ENCODE measurements at regions not wholly inside any gene's neighbourhood (a gene's known extent, or its start where the extent isn't known, plus 50 kb on each side); places are given as distances from the start of the nearest gene placed in this dataset.

DNA sequence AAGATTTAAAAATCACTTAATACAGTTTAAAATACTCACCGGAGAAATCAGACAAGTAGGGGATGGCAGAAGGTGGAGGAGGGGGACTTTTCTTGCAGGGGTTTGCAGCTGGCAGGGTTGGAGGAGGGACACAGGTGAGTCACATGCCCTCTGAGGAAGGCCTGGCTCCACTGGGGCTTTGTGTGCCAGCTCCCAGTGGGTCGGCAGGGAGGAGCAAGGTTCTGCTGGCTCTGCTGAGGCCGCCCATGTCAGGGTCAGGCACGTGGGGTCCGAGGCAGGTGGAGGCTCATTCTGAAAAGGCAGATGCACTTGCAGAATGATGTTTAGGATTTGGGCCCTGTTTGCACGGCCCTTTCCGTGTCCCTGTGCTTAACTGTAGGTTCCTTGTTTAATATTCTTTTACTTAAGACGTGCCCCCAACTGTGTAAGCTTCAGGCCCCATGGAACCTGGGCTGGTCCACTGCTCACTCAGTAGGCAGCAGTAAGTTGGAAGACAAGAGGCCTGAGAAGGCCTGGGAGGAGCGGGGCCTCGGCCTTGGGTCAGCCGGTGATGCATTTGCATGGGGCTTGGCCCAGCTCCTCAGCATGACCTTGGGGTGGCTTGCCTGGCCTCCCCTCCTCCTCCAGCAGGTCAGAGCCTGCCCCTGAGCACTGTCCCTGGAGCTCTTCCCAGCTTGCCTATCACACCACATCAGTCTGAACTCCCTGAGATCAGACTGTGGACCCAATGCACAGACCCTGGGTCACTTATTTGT lies 141.0 kb downstream of the GLI2 start (continued):
- TF ChIP-seq ZNF572 (CRISPR knock-in tag; IDR thresholded peaks at IDR 0.05) = no peak
- TF ChIP-seq, protein P1, sequence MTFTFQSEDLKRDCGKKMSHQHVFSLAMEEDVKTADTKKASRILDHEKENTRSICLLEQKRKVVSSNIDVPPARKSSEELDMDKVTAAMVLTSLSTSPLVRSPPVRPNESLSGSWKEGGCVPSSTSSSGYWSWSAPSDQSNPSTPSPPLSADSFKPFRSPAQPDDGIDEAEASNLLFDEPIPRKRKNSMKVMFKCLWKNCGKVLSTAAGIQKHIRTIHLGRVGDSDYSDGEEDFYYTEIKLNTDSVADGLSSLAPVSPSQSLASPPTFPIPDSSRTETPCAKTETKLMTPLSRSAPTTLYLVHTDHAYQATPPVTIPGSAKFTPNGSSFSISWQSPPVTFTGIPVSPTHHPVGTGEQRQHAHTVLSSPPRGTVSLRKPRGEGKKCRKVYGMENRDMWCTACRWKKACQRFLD (CRISPR knock-in tag; IDR thresholded peaks at IDR 0.05; ENCODE audit: borderline replicate concordance) = no peak
- TF ChIP-seq, protein P2, sequence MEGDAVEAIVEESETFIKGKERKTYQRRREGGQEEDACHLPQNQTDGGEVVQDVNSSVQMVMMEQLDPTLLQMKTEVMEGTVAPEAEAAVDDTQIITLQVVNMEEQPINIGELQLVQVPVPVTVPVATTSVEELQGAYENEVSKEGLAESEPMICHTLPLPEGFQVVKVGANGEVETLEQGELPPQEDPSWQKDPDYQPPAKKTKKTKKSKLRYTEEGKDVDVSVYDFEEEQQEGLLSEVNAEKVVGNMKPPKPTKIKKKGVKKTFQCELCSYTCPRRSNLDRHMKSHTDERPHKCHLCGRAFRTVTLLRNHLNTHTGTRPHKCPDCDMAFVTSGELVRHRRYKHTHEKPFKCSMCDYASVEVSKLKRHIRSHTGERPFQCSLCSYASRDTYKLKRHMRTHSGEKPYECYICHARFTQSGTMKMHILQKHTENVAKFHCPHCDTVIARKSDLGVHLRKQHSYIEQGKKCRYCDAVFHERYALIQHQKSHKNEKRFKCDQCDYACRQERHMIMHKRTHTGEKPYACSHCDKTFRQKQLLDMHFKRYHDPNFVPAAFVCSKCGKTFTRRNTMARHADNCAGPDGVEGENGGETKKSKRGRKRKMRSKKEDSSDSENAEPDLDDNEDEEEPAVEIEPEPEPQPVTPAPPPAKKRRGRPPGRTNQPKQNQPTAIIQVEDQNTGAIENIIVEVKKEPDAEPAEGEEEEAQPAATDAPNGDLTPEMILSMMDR (CRISPR knock-in tag; IDR thresholded peaks at IDR 0.05) = no peak

DNA sequence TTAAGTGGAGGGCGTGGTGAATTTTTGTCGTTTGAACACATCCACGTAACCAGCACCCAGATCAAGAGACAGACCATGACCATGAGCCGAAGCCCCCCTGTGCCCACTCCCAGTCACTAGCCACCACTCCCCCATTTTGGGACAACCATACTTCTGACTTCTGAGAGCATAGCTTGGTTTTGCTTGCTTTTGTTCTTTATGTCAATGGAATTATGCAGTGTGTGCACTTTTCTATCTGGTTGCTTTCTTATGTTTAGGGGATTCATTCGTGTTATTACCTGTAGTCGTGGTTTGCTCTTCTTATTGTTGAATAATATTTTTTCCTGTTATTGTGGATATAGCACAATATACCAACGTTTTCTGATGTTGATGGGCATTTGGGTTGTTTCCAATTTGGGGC lies 141.7 kb downstream of the GLI2 start:
- CTCF ChIA-PET (ENCODE audit: low intra/inter-chr PET ratio, low total read pairs) = no interaction called here
- 24% methylated on average over 7 of the region's 7 CpGs for WGBS (ENCODE audit: low lambda C conversion rate)
- Histone ChIP-seq H4K20me1 (ENCODE audit: insufficient read depth, low read length) (peaks cover 4% of the 10 kb centered on the region; the same call in 1 of the 2 replicates), H3K4me1 (ENCODE audit: insufficient read depth, low read length) (no peaks in the 10 kb centered on the region), H3K27me3 (ENCODE audit: control insufficient read depth in 1 of 2, insufficient read depth in 2 of 2, low read length in 2 of 2) (peaks cover 20 to 87% of the 10 kb centered on the region in 2 experiments), H2AFZ (ENCODE audit: low read length) (no peak overlapping the region), H3K27ac (ENCODE audit: extremely low read length, insufficient read depth, low read length) (no peak overlapping the region), H3K9ac (ENCODE audit: insufficient read depth, low read depth, low read length) (no peak overlapping the region), H3K36me3 (replicated peaks in 1 of 2; ENCODE audit: control insufficient read depth in 1 of 2, insufficient read depth in 2 of 2, low read length in 2 of 2) (no peaks in the 10 kb centered on the region), H3K9me3 (ENCODE audit: low read length) (no peaks in the 10 kb centered on the region), H3K4me2 (ENCODE audit: low read depth, low read length) (no peak overlapping the region), H3K79me2 (ENCODE audit: insufficient read depth, low read length) (no peaks in the 10 kb centered on the region), H3K4me3 (replicated peaks in 1 of 3; ENCODE audit: insufficient read depth in 1 of 3, low read depth in 2 of 3, low read length in 3 of 3) (no peak overlapping the region)
- FAIRE-seq (no peak), DNase-seq (ENCODE audit: low spot score) (no peak), ATAC-seq (no peak)
- in situ Hi-C loops (cut with HindIII; ENCODE audit: extremely low pct_ligation_motif_present, low pct_unique_long_range_greater_than_20kb) = no loop called here
- no TSS peak for BruUV-seq (replicated peaks)
- intact Hi-C loops (cut with micrococcal nuclease; ENCODE audit: unreplicated experiment) = no loop called here
- POLR2A ChIA-PET = no interaction called here
- TF ChIP-seq, protein P3, sequence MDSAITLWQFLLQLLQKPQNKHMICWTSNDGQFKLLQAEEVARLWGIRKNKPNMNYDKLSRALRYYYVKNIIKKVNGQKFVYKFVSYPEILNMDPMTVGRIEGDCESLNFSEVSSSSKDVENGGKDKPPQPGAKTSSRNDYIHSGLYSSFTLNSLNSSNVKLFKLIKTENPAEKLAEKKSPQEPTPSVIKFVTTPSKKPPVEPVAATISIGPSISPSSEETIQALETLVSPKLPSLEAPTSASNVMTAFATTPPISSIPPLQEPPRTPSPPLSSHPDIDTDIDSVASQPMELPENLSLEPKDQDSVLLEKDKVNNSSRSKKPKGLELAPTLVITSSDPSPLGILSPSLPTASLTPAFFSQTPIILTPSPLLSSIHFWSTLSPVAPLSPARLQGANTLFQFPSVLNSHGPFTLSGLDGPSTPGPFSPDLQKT (CRISPR knock-in tag; IDR thresholded peaks at IDR 0.05; ENCODE audit: borderline replicate concordance) = no peak
- TF ChIP-seq, protein P4, sequence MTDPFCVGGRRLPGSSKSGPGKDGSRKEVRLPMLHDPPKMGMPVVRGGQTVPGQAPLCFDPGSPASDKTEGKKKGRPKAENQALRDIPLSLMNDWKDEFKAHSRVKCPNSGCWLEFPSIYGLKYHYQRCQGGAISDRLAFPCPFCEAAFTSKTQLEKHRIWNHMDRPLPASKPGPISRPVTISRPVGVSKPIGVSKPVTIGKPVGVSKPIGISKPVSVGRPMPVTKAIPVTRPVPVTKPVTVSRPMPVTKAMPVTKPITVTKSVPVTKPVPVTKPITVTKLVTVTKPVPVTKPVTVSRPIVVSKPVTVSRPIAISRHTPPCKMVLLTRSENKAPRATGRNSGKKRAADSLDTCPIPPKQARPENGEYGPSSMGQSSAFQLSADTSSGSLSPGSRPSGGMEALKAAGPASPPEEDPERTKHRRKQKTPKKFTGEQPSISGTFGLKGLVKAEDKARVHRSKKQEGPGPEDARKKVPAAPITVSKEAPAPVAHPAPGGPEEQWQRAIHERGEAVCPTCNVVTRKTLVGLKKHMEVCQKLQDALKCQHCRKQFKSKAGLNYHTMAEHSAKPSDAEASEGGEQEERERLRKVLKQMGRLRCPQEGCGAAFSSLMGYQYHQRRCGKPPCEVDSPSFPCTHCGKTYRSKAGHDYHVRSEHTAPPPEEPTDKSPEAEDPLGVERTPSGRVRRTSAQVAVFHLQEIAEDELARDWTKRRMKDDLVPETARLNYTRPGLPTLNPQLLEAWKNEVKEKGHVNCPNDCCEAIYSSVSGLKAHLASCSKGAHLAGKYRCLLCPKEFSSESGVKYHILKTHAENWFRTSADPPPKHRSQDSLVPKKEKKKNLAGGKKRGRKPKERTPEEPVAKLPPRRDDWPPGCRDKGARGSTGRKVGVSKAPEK (CRISPR knock-in tag; IDR thresholded peaks at IDR 0.05; ENCODE audit: borderline replicate concordance) = no peak
- TF ChIP-seq, protein P5, sequence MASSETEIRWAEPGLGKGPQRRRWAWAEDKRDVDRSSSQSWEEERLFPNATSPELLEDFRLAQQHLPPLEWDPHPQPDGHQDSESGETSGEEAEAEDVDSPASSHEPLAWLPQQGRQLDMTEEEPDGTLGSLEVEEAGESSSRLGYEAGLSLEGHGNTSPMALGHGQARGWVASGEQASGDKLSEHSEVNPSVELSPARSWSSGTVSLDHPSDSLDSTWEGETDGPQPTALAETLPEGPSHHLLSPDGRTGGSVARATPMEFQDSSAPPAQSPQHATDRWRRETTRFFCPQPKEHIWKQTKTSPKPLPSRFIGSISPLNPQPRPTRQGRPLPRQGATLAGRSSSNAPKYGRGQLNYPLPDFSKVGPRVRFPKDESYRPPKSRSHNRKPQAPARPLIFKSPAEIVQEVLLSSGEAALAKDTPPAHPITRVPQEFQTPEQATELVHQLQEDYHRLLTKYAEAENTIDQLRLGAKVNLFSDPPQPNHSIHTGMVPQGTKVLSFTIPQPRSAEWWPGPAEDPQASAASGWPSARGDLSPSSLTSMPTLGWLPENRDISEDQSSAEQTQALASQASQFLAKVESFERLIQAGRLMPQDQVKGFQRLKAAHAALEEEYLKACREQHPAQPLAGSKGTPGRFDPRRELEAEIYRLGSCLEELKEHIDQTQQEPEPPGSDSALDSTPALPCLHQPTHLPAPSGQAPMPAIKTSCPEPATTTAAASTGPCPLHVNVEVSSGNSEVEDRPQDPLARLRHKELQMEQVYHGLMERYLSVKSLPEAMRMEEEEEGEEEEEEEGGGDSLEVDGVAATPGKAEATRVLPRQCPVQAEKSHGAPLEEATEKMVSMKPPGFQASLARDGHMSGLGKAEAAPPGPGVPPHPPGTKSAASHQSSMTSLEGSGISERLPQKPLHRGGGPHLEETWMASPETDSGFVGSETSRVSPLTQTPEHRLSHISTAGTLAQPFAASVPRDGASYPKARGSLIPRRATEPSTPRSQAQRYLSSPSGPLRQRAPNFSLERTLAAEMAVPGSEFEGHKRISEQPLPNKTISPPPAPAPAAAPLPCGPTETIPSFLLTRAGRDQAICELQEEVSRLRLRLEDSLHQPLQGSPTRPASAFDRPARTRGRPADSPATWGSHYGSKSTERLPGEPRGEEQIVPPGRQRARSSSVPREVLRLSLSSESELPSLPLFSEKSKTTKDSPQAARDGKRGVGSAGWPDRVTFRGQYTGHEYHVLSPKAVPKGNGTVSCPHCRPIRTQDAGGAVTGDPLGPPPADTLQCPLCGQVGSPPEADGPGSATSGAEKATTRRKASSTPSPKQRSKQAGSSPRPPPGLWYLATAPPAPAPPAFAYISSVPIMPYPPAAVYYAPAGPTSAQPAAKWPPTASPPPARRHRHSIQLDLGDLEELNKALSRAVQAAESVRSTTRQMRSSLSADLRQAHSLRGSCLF (CRISPR knock-in tag; IDR thresholded peaks at IDR 0.05; ENCODE audit: borderline replicate concordance) = no peak
- TF ChIP-seq, protein P6, sequence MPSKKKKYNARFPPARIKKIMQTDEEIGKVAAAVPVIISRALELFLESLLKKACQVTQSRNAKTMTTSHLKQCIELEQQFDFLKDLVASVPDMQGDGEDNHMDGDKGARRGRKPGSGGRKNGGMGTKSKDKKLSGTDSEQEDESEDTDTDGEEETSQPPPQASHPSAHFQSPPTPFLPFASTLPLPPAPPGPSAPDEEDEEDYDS (CRISPR knock-in tag; IDR thresholded peaks at IDR 0.05) = no peak
- peak; percentile 66 for TF ChIP-seq MAFF (IDR thresholded peaks at IDR 0.05; ENCODE audit: low read depth, low read length)

All from HepG2 (cell line).